ENCODE measurements at regions not wholly inside any gene's neighbourhood (a gene's known extent, or its start where the extent isn't known, plus 50 kb on each side); places are given as distances from the start of the nearest gene placed in this dataset.

- peak; percentile 87 for DNase-seq (ENCODE audit: low read depth)
Observed at GRCh38 chr1:186620566-186621350, 59.5 kb downstream of the PTGS2 start.

- DNase-seq (ENCODE audit: low read depth) = peak; percentile 61
Observed at GRCh38 chr1:186618401-186619170, 61.6 kb downstream of the PTGS2 start.

- DNase-seq (ENCODE audit: low read depth) = no peak
Observed at GRCh38 chr1:186617926-186618325, 62.3 kb downstream of the PTGS2 start.

GRCh38 chr1:186616511-186616910 lies 63.7 kb downstream of the PTGS2 start:
- no peak for DNase-seq (ENCODE audit: low read depth)

- no peak for DNase-seq (ENCODE audit: low read depth)
Observed at GRCh38 chr1:186615332-186615731, 64.9 kb downstream of the PTGS2 start.

- DNase-seq (ENCODE audit: low read depth) = no peak
Observed at GRCh38 chr1:186611156-186611555, 69.1 kb downstream of the PTGS2 start.

GRCh38 chr1:186609183-186609582 lies 71.0 kb downstream of the PTGS2 start:
- no peak for DNase-seq (ENCODE audit: low read depth)

GRCh38 chr1:186605762-186606350 lies 74.4 kb downstream of the PTGS2 start:
- peak; percentile 68 for DNase-seq (ENCODE audit: low read depth)

GRCh38 chr1:186595969-186596368 lies 84.3 kb downstream of the PTGS2 start:
- DNase-seq (ENCODE audit: low read depth) = no peak

- no peak for DNase-seq (ENCODE audit: low read depth)
Observed at GRCh38 chr1:186578325-186579016, 101.8 kb downstream of the PTGS2 start.

GRCh38 chr1:186577633-186578032 lies 102.6 kb downstream of the PTGS2 start:
- no peak for DNase-seq (ENCODE audit: low read depth)

GRCh38 chr1:186577216-186577615 lies 103.0 kb downstream of the PTGS2 start:
- no peak for DNase-seq (ENCODE audit: low read depth)

- DNase-seq (ENCODE audit: low read depth) = no peak
Observed at GRCh38 chr1:186575348-186575747, 104.9 kb downstream of the PTGS2 start.

GRCh38 chr1:186574926-186575325 lies 105.3 kb downstream of the PTGS2 start:
- no peak for DNase-seq (ENCODE audit: low read depth)

GRCh38 chr1:186572509-186572908 lies 107.7 kb downstream of the PTGS2 start:
- DNase-seq (ENCODE audit: low read depth) = no peak

GRCh38 chr1:186571771-186572170 lies 108.5 kb downstream of the PTGS2 start:
- DNase-seq (ENCODE audit: low read depth) = no peak

- DNase-seq (ENCODE audit: low read depth) = no peak
Observed at GRCh38 chr1:186569856-186570255, 108.9 kb upstream of the PDC start.

- DNase-seq (ENCODE audit: low read depth) = no peak
Observed at GRCh38 chr1:186568221-186568620, 107.3 kb upstream of the PDC start.

- DNase-seq (ENCODE audit: low read depth) = peak; percentile 13
Observed at GRCh38 chr1:186566140-186566855, 105.4 kb upstream of the PDC start.

GRCh38 chr1:186564582-186564981 lies 103.7 kb upstream of the PDC start:
- DNase-seq (ENCODE audit: low read depth) = no peak

- DNase-seq (ENCODE audit: low read depth) = peak; percentile 23
Observed at GRCh38 chr1:186559601-186560116, 98.7 kb upstream of the PDC start.
